ENCODE measurements at regions not wholly inside any gene's neighbourhood (a gene's known extent, or its start where the extent isn't known, plus 50 kb on each side); places are given as distances from the start of the nearest gene placed in this dataset.

DNA sequence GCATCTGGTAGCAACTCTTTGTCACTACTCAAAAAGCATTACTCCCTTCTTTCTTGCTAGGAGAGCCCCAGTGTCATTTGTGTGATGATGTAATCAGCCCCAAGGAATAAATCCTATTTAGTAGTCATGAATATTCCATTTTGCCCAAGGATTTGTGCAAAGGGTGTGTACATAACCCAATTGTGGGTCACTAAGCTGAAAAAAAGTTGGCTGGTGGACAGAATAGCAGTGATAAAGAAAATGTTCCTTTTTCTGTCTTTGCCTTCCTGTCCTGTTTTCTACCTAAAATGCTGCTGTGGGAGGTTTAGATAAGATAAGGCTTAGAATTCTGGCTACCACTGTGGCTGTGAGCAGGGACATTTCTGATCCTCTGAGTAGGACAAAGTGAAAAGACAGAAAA lies 223.1 kb upstream of the ITGA1 start:
- H3K4me3 ChIP-seq (ENCODE audit: low read length) = no peak overlapping the region
- no peaks in the 10 kb centered on the region for H3K36me3 ChIP-seq (ENCODE audit: control insufficient read depth, low read depth, low read length)
- H3K9ac ChIP-seq (ENCODE audit: low read length) = no peak overlapping the region
- no peak overlapping the region for H3K27ac ChIP-seq (ENCODE audit: low read length)
- H3K4me1 ChIP-seq (ENCODE audit: control insufficient read depth, low read depth, low read length) = no peaks in the 10 kb centered on the region
- no peaks in the 10 kb centered on the region for H3K27me3 ChIP-seq (ENCODE audit: control insufficient read depth, insufficient read depth, low read length)
- no peaks in the 10 kb centered on the region for H3K9me3 ChIP-seq (ENCODE audit: control insufficient read depth, low read depth, low read length)

DNA sequence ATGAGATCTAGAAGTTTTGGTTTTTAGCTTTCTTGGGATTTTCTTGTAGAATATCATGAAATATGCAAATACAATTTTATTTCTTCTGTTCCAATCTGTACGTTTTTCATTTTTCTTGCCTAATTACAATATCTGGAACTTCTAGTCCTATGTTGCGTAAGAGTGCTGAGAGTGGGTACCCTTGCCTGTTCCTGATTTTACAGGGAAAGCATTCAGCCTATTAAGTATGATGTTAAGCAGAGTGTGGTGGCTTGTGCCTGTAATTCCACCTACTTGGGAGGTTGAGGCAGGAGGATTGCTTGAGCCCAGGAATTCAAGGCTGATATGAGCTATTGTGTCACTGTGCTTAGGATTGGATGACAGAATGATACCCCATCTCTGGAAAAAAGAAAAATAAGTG lies 210.2 kb upstream of the ITGA1 start:
- Histone ChIP-seq H3K9ac (ENCODE audit: low read length) (no peak overlapping the region), H3K36me3 (ENCODE audit: control insufficient read depth, low read depth, low read length) (no peaks in the 10 kb centered on the region), H3K27me3 (ENCODE audit: control insufficient read depth, insufficient read depth, low read length) (no peaks in the 10 kb centered on the region), H3K9me3 (ENCODE audit: control insufficient read depth, low read depth, low read length) (no peaks in the 10 kb centered on the region), H3K27ac (ENCODE audit: low read length) (no peak overlapping the region), H3K4me1 (ENCODE audit: control insufficient read depth, low read depth, low read length) (no peaks in the 10 kb centered on the region), H3K4me3 (ENCODE audit: low read length) (no peak overlapping the region)

GRCh38 chr5:52579391-52579790 lies 208.3 kb upstream of the ITGA1 start:
- Histone ChIP-seq H3K36me3 (ENCODE audit: control insufficient read depth, low read depth, low read length) (no peaks in the 10 kb centered on the region), H3K9me3 (ENCODE audit: control insufficient read depth, low read depth, low read length) (no peaks in the 10 kb centered on the region)

DNA sequence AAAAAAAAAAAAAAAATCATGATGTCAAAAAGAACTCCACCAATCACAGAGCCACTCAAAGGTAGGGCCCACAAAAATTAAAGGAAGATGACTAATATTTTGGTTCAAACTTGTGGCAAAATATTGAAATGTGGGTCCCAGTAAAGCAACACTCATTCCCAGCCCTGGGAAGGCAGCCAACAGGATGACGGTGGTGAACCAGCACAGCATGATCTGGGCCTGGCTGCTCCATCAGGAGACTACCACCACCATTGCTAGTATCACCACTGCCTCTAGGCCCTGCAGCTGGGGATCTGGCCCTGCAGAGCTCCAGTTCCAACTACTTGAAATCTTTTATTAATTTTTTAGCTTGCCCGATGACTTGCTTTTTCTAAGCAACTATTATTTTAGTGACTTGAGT lies 206.8 kb upstream of the ITGA1 start:
- H3K4me1 ChIP-seq (ENCODE audit: control insufficient read depth, low read depth, low read length) = no peaks in the 10 kb centered on the region
- H3K27me3 ChIP-seq (ENCODE audit: control insufficient read depth, insufficient read depth, low read length) = no peaks in the 10 kb centered on the region

More at GRCh38 chr5:52579391-52579790, 208.3 kb upstream of the ITGA1 start:
- no peaks in the 10 kb centered on the region for H3K4me1 ChIP-seq (ENCODE audit: control insufficient read depth, low read depth, low read length)
- no peak overlapping the region for H3K9ac ChIP-seq (ENCODE audit: low read length)
- no peak overlapping the region for H3K4me3 ChIP-seq (ENCODE audit: low read length)
- no peaks in the 10 kb centered on the region for H3K27me3 ChIP-seq (ENCODE audit: control insufficient read depth, insufficient read depth, low read length)
- no peak overlapping the region for H3K27ac ChIP-seq (ENCODE audit: low read length)

GRCh38 chr5:52582313-52582712 lies 205.4 kb upstream of the ITGA1 start:
- no peaks in the 10 kb centered on the region for H3K9me3 ChIP-seq (ENCODE audit: control insufficient read depth, low read depth, low read length)
- H3K27ac ChIP-seq (ENCODE audit: low read length) = no peak overlapping the region
- no peak overlapping the region for H3K4me3 ChIP-seq (ENCODE audit: low read length)
- H3K4me1 ChIP-seq (ENCODE audit: control insufficient read depth, low read depth, low read length) = no peaks in the 10 kb centered on the region
- no peaks in the 10 kb centered on the region for H3K27me3 ChIP-seq (ENCODE audit: control insufficient read depth, insufficient read depth, low read length)
- H3K9ac ChIP-seq (ENCODE audit: low read length) = no peak overlapping the region
- H3K36me3 ChIP-seq (ENCODE audit: control insufficient read depth, low read depth, low read length) = no peaks in the 10 kb centered on the region

More for the DNA sequence above, 206.8 kb upstream of the ITGA1 start:
- Histone ChIP-seq H3K9ac (ENCODE audit: low read length) (no peak overlapping the region), H3K36me3 (ENCODE audit: control insufficient read depth, low read depth, low read length) (no peaks in the 10 kb centered on the region), H3K4me3 (ENCODE audit: low read length) (no peak overlapping the region), H3K27ac (ENCODE audit: low read length) (no peak overlapping the region), H3K9me3 (ENCODE audit: control insufficient read depth, low read depth, low read length) (no peaks in the 10 kb centered on the region)

- Histone ChIP-seq H3K4me3 (ENCODE audit: low read length) (no peak overlapping the region), H3K36me3 (ENCODE audit: control insufficient read depth, low read depth, low read length) (no peaks in the 10 kb centered on the region), H3K9me3 (ENCODE audit: control insufficient read depth, low read depth, low read length) (no peaks in the 10 kb centered on the region)
Observed at GRCh38 chr5:52587131-52587530, 200.6 kb upstream of the ITGA1 start.

GRCh38 chr5:52597625-52598024 lies 190.1 kb upstream of the ITGA1 start:
- no peak overlapping the region for H3K4me3 ChIP-seq (ENCODE audit: low read length)
- no peaks in the 10 kb centered on the region for H3K27me3 ChIP-seq (ENCODE audit: control insufficient read depth, insufficient read depth, low read length)
- no peaks in the 10 kb centered on the region for H3K4me1 ChIP-seq (ENCODE audit: control insufficient read depth, low read depth, low read length)
- no peak overlapping the region for H3K27ac ChIP-seq (ENCODE audit: low read length)
- H3K9ac ChIP-seq (ENCODE audit: low read length) = no peak overlapping the region
- no peaks in the 10 kb centered on the region for H3K36me3 ChIP-seq (ENCODE audit: control insufficient read depth, low read depth, low read length)
- H3K9me3 ChIP-seq (ENCODE audit: control insufficient read depth, low read depth, low read length) = no peaks in the 10 kb centered on the region

More at GRCh38 chr5:52587131-52587530, 200.6 kb upstream of the ITGA1 start:
- Histone ChIP-seq H3K27me3 (ENCODE audit: control insufficient read depth, insufficient read depth, low read length) (no peaks in the 10 kb centered on the region), H3K27ac (ENCODE audit: low read length) (no peak overlapping the region), H3K4me1 (ENCODE audit: control insufficient read depth, low read depth, low read length) (no peaks in the 10 kb centered on the region), H3K9ac (ENCODE audit: low read length) (no peak overlapping the region)

DNA sequence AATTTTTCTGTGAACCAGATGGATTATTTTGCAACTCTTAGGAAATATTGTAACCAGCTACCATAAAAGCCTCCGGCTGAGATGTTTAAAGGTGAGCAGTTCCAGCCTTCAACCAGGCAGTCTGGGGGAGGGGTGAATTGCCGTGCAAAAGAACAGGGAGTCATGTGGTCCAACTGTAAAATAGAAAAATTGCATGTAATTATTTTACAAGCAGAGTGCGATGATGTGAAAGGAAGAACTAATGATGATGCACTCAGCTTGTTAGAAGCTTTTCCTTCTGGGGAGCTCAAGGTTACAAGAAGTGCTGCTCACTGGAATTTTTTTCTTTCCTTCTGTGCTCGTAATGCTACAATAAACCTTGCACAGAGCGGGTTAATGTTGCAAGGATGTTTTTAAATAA lies 188.7 kb upstream of the ITGA1 start:
- Histone ChIP-seq H3K36me3 (ENCODE audit: control insufficient read depth, low read depth, low read length) (no peaks in the 10 kb centered on the region), H3K4me1 (ENCODE audit: control insufficient read depth, low read depth, low read length) (no peaks in the 10 kb centered on the region), H3K27ac (ENCODE audit: low read length) (no peak overlapping the region), H3K9me3 (ENCODE audit: control insufficient read depth, low read depth, low read length) (no peaks in the 10 kb centered on the region), H3K9ac (ENCODE audit: low read length) (no peak overlapping the region), H3K27me3 (ENCODE audit: control insufficient read depth, insufficient read depth, low read length) (no peaks in the 10 kb centered on the region), H3K4me3 (ENCODE audit: low read length) (no peak overlapping the region)

- no peaks in the 10 kb centered on the region for H3K9me3 ChIP-seq (ENCODE audit: control insufficient read depth, low read depth, low read length)
- H3K27me3 ChIP-seq (ENCODE audit: control insufficient read depth, insufficient read depth, low read length) = no peaks in the 10 kb centered on the region
- no peaks in the 10 kb centered on the region for H3K4me1 ChIP-seq (ENCODE audit: control insufficient read depth, low read depth, low read length)
- no peaks in the 10 kb centered on the region for H3K36me3 ChIP-seq (ENCODE audit: control insufficient read depth, low read depth, low read length)
- no peak overlapping the region for H3K9ac ChIP-seq (ENCODE audit: low read length)
- H3K27ac ChIP-seq (ENCODE audit: low read length) = no peak overlapping the region
- H3K4me3 ChIP-seq (ENCODE audit: low read length) = no peak overlapping the region
Observed at GRCh38 chr5:52603778-52604554, 183.8 kb upstream of the ITGA1 start.

DNA sequence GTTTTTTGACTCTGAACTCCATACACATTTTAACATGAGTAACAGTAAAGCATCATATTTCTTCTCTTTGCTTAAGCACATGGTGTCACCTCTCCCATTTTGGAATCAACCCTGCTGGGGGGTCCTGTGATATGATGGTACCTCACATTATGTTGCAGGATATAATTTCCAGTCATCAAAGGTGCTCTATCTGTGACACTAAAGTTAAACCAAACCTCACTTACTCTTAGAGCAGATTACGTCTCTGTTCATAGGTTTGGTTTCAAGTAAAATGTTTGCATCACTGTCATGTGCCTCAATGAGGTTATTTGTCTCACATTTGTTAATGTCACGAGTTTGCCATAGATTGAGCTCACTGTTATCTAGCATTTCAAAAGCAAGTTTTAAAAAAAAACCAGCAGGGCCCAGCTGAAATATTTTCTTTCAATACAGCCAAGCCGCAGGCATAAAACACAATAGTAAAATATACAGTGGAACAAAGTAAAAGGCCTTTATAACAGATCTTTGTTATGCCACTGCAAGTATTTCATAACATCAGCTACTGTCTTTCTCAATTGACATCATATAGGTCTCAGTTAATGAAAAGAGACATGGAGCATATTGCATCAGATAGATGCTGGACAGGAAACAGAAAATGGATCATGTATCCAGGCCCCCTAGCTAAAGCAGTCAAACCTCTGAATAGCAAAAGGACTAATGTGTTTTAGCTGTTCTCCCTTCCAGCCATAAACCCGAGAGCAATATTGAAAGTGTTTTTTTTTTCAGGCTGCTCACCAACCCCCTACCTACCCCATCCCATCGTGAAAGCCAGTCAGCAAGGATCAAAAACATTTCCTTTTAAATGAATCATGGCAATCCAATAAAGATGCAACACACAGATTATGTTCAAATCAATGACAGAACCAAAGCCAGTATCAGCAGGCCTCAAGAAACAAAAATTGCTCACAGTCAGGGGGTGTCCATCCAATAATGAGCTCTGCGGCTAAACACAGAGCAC lies 182.1 kb upstream of the ITGA1 start:
- no peaks in the 10 kb centered on the region for H3K36me3 ChIP-seq (ENCODE audit: control insufficient read depth, low read depth, low read length)
- H3K9me3 ChIP-seq (ENCODE audit: control insufficient read depth, low read depth, low read length) = no peaks in the 10 kb centered on the region
- H3K27me3 ChIP-seq (ENCODE audit: control insufficient read depth, insufficient read depth, low read length) = no peaks in the 10 kb centered on the region
- no peak overlapping the region for H3K9ac ChIP-seq (ENCODE audit: low read length)
- H3K4me1 ChIP-seq (ENCODE audit: control insufficient read depth, low read depth, low read length) = no peaks in the 10 kb centered on the region
- no peak overlapping the region for H3K4me3 ChIP-seq (ENCODE audit: low read length)
- H3K27ac ChIP-seq (ENCODE audit: low read length) = no peak overlapping the region

DNA sequence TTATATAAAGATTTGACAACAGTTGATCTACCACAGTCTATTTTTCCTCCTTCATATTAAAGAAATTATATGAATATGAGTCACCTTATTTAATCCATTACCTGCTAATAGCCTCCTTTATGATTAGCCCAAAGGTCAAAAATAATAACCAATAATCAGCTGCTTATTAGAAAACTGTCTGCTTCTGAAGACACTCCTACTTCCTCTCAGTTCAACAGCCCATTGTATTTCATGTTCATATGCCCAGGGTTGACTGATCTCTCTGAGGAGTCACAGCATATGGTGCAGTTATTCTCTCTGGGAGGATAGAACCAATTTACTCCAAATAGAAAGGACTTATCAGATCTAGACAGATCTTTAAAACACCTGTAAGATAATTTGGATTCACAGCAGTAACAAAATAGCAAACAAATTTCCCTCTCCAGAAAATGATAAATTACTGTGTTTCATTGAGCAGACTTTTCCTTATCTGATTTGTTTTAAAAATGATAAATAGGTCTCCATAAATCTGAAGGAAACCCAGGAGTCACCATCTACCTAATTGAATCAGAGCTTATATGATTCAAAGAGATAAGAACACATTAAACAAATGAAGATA lies 180.4 kb upstream of the ITGA1 start:
- Histone ChIP-seq H3K36me3 (ENCODE audit: control insufficient read depth, low read depth, low read length) (no peaks in the 10 kb centered on the region), H3K4me1 (ENCODE audit: control insufficient read depth, low read depth, low read length) (no peaks in the 10 kb centered on the region), H3K27me3 (ENCODE audit: control insufficient read depth, insufficient read depth, low read length) (no peaks in the 10 kb centered on the region), H3K4me3 (ENCODE audit: low read length) (no peak overlapping the region), H3K9me3 (ENCODE audit: control insufficient read depth, low read depth, low read length) (no peaks in the 10 kb centered on the region), H3K27ac (ENCODE audit: low read length) (no peak overlapping the region), H3K9ac (ENCODE audit: low read length) (no peak overlapping the region)
